HUES6 (cell line): ENCODE measurements at regions not wholly inside any gene's neighbourhood (a gene's known extent, or its start where the extent isn't known, plus 50 kb on each side); places are given as distances from the start of the nearest gene placed in this dataset.

Experiments
- H3K27ac ChIP-seq: 2 replicates; pipeline ENCODE4 v1.7.0; 2013; ENCODE audit warnings: low read depth, mild to moderate bottlenecking, low read length, inconsistent platforms
- H3K27me3 ChIP-seq: 2 replicates; pipeline ENCODE4 v1.6.1; 2013; ENCODE audit warnings: low read length; ENCODE audit not compliant: control insufficient read depth, insufficient read depth
- H3K36me3 ChIP-seq: 2 replicates; pipeline ENCODE4 v1.6.1; 2013; ENCODE audit warnings: low read length; ENCODE audit not compliant: control insufficient read depth, insufficient read depth
- H3K4me1 ChIP-seq: 2 replicates; pipeline ENCODE4 v1.6.1; 2013; ENCODE audit warnings: low read length; ENCODE audit not compliant: control insufficient read depth, insufficient read depth
- H3K4me3 ChIP-seq: 2 replicates; pipeline ENCODE4 v1.5.1; 2013; ENCODE audit warnings: low read depth, low read length
- H3K9ac ChIP-seq: one replicate; pipeline ENCODE4 v1.6.1; 2013; ENCODE audit warnings: mild to moderate bottlenecking, low read length
- H3K9me3 ChIP-seq: 2 replicates; pipeline ENCODE4 v1.6.1; 2013; ENCODE audit warnings: low read depth, low read length; ENCODE audit not compliant: control insufficient read depth, insufficient read depth

- H3K4me3 ChIP-seq, result no peak overlapping the region
- H3K9ac ChIP-seq, result no peak overlapping the region
- H3K36me3 ChIP-seq, result no peaks in the 10 kb centered on the region
- H3K27ac ChIP-seq, result no peak overlapping the region
- no peaks in the 10 kb centered on the region for H3K9me3 ChIP-seq
- H3K27me3 ChIP-seq, result no peaks in the 10 kb centered on the region
- H3K4me1 ChIP-seq, result no peaks in the 10 kb centered on the region
Observed at GRCh38 chr7:8809320-8809719, 375.9 kb downstream of the NXPH1 start.

- H3K27ac ChIP-seq, result no peak overlapping the region
- no peaks in the 10 kb centered on the region for H3K27me3 ChIP-seq
- no peaks in the 10 kb centered on the region for H3K36me3 ChIP-seq
- H3K4me1 ChIP-seq, result no peaks in the 10 kb centered on the region
- H3K9me3 ChIP-seq, result no peaks in the 10 kb centered on the region
- H3K9ac ChIP-seq, result no peak overlapping the region
- no peak overlapping the region for H3K4me3 ChIP-seq
Observed at GRCh38 chr7:8817448-8818036, 384.1 kb downstream of the NXPH1 start.

GRCh38 chr7:8818406-8818805 lies 385.0 kb downstream of the NXPH1 start:
- no peaks in the 10 kb centered on the region for H3K27me3 ChIP-seq
- no peaks in the 10 kb centered on the region for H3K36me3 ChIP-seq
- no peaks in the 10 kb centered on the region for H3K4me1 ChIP-seq
- H3K9ac ChIP-seq, result no peak overlapping the region
- H3K27ac ChIP-seq, result no peak overlapping the region
- no peaks in the 10 kb centered on the region for H3K9me3 ChIP-seq
- H3K4me3 ChIP-seq, result no peak overlapping the region

- Histone ChIP-seq H3K4me1 (no peaks in the 10 kb centered on the region), H3K4me3 (no peak overlapping the region), H3K27me3 (no peaks in the 10 kb centered on the region), H3K36me3 (no peaks in the 10 kb centered on the region), H3K9ac (no peak overlapping the region), H3K9me3 (no peaks in the 10 kb centered on the region), H3K27ac (no peak overlapping the region)
Observed at GRCh38 chr7:8822595-8822994, 389.2 kb downstream of the NXPH1 start.

- no peaks in the 10 kb centered on the region for H3K4me1 ChIP-seq
- H3K36me3 ChIP-seq, result no peaks in the 10 kb centered on the region
- H3K9ac ChIP-seq, result no peak overlapping the region
- H3K27ac ChIP-seq, result no peak overlapping the region
- no peaks in the 10 kb centered on the region for H3K9me3 ChIP-seq
- H3K27me3 ChIP-seq, result no peaks in the 10 kb centered on the region
- H3K4me3 ChIP-seq, result no peak overlapping the region
Observed at GRCh38 chr7:8823486-8823885, 390.1 kb downstream of the NXPH1 start.

- no peaks in the 10 kb centered on the region for H3K9me3 ChIP-seq
- H3K4me1 ChIP-seq, result no peaks in the 10 kb centered on the region
- no peaks in the 10 kb centered on the region for H3K27me3 ChIP-seq
- no peak overlapping the region for H3K27ac ChIP-seq
- no peak overlapping the region for H3K4me3 ChIP-seq
- no peaks in the 10 kb centered on the region for H3K36me3 ChIP-seq
- no peak overlapping the region for H3K9ac ChIP-seq
Observed at GRCh38 chr7:8827329-8827728, 393.9 kb downstream of the NXPH1 start.

- no peak overlapping the region for H3K4me3 ChIP-seq
- no peaks in the 10 kb centered on the region for H3K4me1 ChIP-seq
- no peak overlapping the region for H3K9ac ChIP-seq
- H3K27me3 ChIP-seq, result no peaks in the 10 kb centered on the region
- no peaks in the 10 kb centered on the region for H3K9me3 ChIP-seq
- no peak overlapping the region for H3K27ac ChIP-seq
- H3K36me3 ChIP-seq, result no peaks in the 10 kb centered on the region
Observed at GRCh38 chr7:8829100-8829499, 395.7 kb downstream of the NXPH1 start.

- H3K9ac ChIP-seq, result no peak overlapping the region
- H3K9me3 ChIP-seq, result no peaks in the 10 kb centered on the region
- no peak overlapping the region for H3K4me3 ChIP-seq
- no peak overlapping the region for H3K27ac ChIP-seq
- no peaks in the 10 kb centered on the region for H3K27me3 ChIP-seq
- no peaks in the 10 kb centered on the region; the same call in 1 of the 2 replicates for H3K4me1 ChIP-seq
- no peaks in the 10 kb centered on the region for H3K36me3 ChIP-seq
Observed at GRCh38 chr7:8831376-8831775, 398.0 kb downstream of the NXPH1 start.

GRCh38 chr7:8833355-8833754 lies 399.9 kb downstream of the NXPH1 start:
- no peaks in the 10 kb centered on the region for H3K9me3 ChIP-seq
- no peaks in the 10 kb centered on the region; the same call in 1 of the 2 replicates for H3K4me1 ChIP-seq
- no peak overlapping the region for H3K9ac ChIP-seq
- no peak overlapping the region for H3K27ac ChIP-seq
- no peaks in the 10 kb centered on the region for H3K27me3 ChIP-seq
- H3K36me3 ChIP-seq, result no peaks in the 10 kb centered on the region
- no peak overlapping the region for H3K4me3 ChIP-seq

- Histone ChIP-seq H3K4me1 (no peaks in the 10 kb centered on the region), H3K4me3 (no peak overlapping the region), H3K9me3 (no peaks in the 10 kb centered on the region), H3K9ac (no peak overlapping the region), H3K36me3 (no peaks in the 10 kb centered on the region), H3K27me3 (no peaks in the 10 kb centered on the region), H3K27ac (no peak overlapping the region)
Observed at GRCh38 chr7:8841171-8841570, 407.8 kb downstream of the NXPH1 start.

- no peaks in the 10 kb centered on the region for H3K36me3 ChIP-seq
- no peak overlapping the region for H3K9ac ChIP-seq
- H3K27me3 ChIP-seq, result no peaks in the 10 kb centered on the region
- no peak overlapping the region for H3K4me3 ChIP-seq
- no peaks in the 10 kb centered on the region for H3K4me1 ChIP-seq
- H3K9me3 ChIP-seq, result no peaks in the 10 kb centered on the region
- no peak overlapping the region for H3K27ac ChIP-seq
Observed at GRCh38 chr7:8871716-8872115, 438.3 kb downstream of the NXPH1 start.

GRCh38 chr7:8881916-8882315 lies 448.5 kb downstream of the NXPH1 start:
- no peak overlapping the region for H3K27ac ChIP-seq

More at GRCh38 chr7:8881916-8882315, 448.5 kb downstream of the NXPH1 start:
- H3K4me3 ChIP-seq, result no peak overlapping the region
- H3K9ac ChIP-seq, result no peak overlapping the region
- no peaks in the 10 kb centered on the region for H3K36me3 ChIP-seq
- no peaks in the 10 kb centered on the region for H3K27me3 ChIP-seq
- no peaks in the 10 kb centered on the region for H3K9me3 ChIP-seq
- H3K4me1 ChIP-seq, result no peaks in the 10 kb centered on the region
